Stimulated activated naive CD8-positive, alpha-beta T cell treated with anti-CD3 and anti-CD28 coated beads, Interleukin-15, Interleukin-2, amounts not matched to agents 100 ng/mL and 50 ng/mL, for 24 hours (primary cell): ENCODE measurements at regions not wholly inside any gene's neighbourhood (a gene's known extent, or its start where the extent isn't known, plus 50 kb on each side); places are given as distances from the start of the nearest gene placed in this dataset.

Source experiments
- H3K27ac Mint-ChIP-seq: one replicate; pipeline ENCODE4 v1.8.0; 2021; ENCODE audit warnings: mild to moderate bottlenecking, mixed read lengths
- H3K27me3 Mint-ChIP-seq: one replicate; pipeline ENCODE4 v1.8.0; 2021; ENCODE audit warnings: mixed read lengths
- H3K36me3 Mint-ChIP-seq: one replicate; pipeline ENCODE4 v1.8.0; 2021; ENCODE audit warnings: low read depth, mixed read lengths
- H3K4me1 Mint-ChIP-seq: one replicate; pipeline ENCODE4 v1.8.0; 2021; ENCODE audit warnings: low read depth, mixed read lengths
- H3K4me3 Mint-ChIP-seq: one replicate; pipeline ENCODE4 v1.8.0; 2021; ENCODE audit warnings: mild to moderate bottlenecking, mixed read lengths
- H3K9me3 Mint-ChIP-seq: one replicate; pipeline ENCODE4 v1.8.0; 2021; ENCODE audit warnings: mixed read lengths

DNA sequence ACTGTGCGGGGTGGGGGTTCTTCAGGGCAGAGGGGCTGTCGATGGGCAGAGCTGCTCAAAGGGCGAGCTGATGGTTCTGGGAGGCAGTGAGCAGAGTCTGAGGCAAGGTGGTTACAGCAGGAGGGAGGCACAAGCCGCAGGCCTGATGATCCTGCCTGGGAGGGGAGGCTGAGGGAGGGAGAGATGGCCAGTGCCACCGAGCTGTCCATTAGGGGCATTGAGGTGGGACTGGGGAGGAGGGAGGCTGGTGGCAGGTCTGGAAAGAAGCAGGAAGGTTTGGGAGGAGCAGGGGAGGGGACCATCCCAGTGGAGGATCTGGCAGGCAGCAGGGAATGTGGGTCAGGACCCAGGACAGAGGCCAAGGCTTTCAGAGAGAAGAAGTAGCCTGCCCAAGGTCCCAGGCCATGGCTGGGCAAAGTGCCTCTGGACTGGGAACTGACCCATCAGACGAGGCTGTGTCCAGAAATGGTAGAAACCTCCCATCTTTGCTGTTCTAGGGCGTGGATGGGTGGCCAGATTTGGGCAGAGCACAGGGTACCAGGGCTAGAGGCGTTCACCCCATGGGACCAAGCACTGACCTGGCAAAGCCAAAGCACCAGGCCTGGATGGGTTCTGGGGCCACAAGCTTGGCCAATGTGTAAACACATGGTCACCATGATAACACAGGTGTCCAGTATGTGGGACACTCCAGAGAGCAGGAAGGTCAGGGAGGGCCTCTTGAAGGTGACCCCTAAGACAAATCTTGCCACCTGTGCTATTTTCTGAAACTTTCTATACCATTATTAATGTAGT lies 55.5 kb downstream of the INHBB start:
- Mint-ChIP-seq H3K4me1 (no peaks in the 10 kb centered on the region), H3K36me3 (no peaks in the 10 kb centered on the region), H3K27me3 (no peaks in the 10 kb centered on the region), H3K4me3 (no peak overlapping the region), H3K9me3 (peaks cover 2% of the 10 kb centered on the region), H3K27ac (no peak overlapping the region)

DNA sequence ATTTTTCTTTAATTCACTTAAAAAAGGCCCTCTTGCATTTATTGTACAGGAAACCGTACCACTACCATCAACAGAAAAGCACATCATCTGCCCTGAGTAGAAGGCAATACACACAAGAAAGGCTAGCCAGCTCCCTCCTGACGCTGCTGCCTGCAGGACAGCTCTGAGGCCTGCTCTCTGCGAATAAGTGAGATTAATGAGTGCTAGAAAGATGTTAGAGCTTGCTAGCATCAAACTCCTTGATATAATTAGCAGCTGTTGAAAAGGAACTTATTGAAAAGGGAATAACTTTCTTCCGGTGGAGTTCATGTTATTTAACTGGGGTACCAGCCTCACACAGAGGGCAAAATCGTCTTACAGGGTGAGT lies 56.1 kb downstream of the INHBB start:
- Mint-ChIP-seq H3K36me3 (no peaks in the 10 kb centered on the region), H3K27me3 (no peaks in the 10 kb centered on the region), H3K4me3 (no peak overlapping the region), H3K27ac (no peak overlapping the region), H3K9me3 (peaks cover 6% of the 10 kb centered on the region), H3K4me1 (no peaks in the 10 kb centered on the region)

DNA sequence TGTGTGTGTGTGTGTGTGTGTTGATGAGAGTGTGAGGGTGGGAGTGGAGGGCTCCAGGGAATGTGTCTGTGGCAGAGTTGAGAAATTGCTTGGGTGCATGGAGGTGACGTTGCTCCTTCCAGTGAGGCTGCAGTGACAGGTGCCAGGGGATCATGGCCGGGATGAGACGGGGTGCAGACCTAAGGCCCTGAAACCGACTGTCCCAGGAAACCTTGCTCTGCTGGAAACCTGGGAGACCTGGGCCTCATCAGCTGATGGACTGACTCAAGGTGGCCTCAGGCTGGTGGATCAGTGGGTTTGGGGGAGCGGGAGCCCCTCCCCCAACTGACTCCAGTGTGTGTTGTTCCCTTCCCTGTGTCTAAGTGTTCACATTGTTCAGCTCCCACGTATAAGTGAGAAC lies 56.6 kb downstream of the INHBB start:
- Mint-ChIP-seq H3K36me3 (no peaks in the 10 kb centered on the region), H3K9me3 (peaks cover 8% of the 10 kb centered on the region), H3K4me3 (no peak overlapping the region), H3K4me1 (no peaks in the 10 kb centered on the region), H3K27ac (no peak overlapping the region), H3K27me3 (peaks cover 2% of the 10 kb centered on the region)

DNA sequence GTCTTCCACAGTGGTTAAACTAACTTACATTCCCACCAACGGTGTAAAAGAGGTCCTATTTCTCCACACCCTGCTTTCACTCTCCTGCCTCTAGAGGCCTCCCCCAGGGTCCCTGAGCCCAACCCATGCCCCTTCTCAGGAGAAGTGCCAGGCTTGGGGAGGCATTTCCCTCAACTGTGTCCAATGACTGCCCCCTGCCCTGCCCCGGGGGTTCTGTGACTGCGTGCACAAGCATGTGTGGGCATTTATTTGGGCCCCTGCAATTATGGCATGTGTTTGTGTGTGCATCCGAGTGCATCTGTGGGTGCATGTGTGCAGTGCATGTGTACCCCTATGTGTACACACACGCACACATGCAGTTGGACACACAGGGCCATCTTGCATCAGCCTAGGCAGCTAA lies 57.3 kb downstream of the INHBB start:
- no peaks in the 10 kb centered on the region for H3K4me1 Mint-ChIP-seq
- peaks cover 3% of the 10 kb centered on the region for H3K27me3 Mint-ChIP-seq
- H3K4me3 Mint-ChIP-seq, result no peak overlapping the region
- H3K9me3 Mint-ChIP-seq, result peaks cover 11% of the 10 kb centered on the region
- H3K36me3 Mint-ChIP-seq, result no peaks in the 10 kb centered on the region
- no peak overlapping the region for H3K27ac Mint-ChIP-seq

DNA sequence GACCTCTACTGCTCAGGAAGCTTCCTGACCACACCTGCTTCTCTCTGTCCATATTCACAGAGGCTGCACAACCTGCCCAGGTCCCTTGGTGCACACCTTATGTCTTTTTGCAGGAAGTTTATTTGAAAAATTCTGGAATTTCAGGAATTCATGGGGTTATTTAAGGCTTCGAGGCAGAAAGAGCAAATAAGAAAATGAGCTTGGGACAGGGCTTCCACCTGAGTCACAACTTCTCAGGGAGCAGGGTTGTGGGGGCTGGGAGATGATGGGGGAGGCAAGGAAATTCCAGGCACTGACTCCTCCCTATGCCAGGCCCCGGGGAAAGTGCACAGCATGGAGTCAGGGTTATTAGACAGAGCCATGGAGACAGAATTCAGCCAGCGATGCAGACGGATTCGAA lies 57.7 kb downstream of the INHBB start:
- H3K36me3 Mint-ChIP-seq, result no peaks in the 10 kb centered on the region
- H3K4me1 Mint-ChIP-seq, result no peaks in the 10 kb centered on the region
- H3K27ac Mint-ChIP-seq, result no peak overlapping the region
- H3K4me3 Mint-ChIP-seq, result no peak overlapping the region
- H3K27me3 Mint-ChIP-seq, result peaks cover 3% of the 10 kb centered on the region
- H3K9me3 Mint-ChIP-seq, result peaks cover 11% of the 10 kb centered on the region

DNA sequence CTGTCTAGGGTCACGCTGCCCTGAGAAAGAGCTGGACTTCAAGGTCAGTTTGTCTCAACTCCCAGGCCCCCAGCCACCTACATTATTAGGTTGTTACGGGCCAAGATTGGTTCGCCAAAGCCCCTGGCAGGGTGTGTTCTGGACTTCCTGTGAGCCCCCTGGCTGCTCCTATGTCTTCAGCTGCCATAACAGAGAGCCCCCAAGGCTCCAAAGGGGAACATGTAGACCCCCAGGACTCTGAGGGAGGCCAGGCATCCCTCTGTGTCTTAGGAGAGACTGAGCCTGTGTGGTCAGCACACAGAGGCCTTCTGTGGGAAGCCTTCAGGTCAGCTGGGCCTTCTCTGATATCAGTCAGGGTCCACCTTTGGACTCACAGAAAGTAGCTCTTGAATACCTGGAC lies 58.3 kb downstream of the INHBB start:
- Mint-ChIP-seq H3K27me3 (peaks cover 3% of the 10 kb centered on the region), H3K9me3 (peaks cover 11% of the 10 kb centered on the region), H3K4me3 (no peak overlapping the region), H3K4me1 (no peaks in the 10 kb centered on the region), H3K36me3 (no peaks in the 10 kb centered on the region), H3K27ac (no peak overlapping the region)

DNA sequence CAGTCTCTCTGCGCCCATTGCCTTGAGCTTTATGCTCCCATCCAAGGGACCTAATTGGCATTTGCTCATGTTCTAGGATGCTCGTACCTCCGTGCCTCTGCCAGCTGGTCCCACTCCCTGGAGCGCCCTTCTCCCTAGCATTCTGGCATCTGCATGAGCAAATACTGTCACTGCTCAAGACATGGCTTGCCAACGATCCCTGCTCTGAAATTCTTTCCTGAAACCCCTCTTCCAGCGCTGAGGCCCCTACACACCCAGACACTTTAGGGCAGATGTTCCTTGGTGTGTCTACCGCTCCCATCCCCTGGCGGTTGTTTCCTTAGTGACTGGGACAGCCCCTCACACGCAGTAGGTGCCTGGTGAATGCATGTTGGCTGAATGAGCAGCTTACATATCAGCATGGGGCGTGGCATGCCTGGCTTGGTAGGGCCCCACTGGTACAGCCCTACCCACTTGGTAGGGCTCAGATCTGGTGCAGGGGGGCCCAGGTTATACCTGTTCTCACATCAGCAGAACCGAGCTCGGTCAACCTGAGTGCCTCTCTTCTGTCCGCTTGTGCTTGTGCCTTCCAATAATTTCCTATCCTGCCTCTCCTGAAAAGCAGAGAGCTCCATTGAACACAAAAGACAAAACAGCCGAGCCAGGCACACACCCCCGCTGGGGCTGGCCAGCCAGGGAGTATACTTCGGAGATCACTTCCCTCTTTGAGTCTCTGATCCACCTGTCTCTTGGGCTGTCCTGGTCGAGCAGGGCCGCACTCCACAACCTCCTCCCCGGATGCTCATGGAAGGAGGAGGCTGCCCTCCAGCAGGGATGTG lies 59.2 kb downstream of the INHBB start:
- H3K36me3 Mint-ChIP-seq, result no peaks in the 10 kb centered on the region
- H3K4me3 Mint-ChIP-seq, result no peak overlapping the region
- H3K9me3 Mint-ChIP-seq, result peaks cover 11% of the 10 kb centered on the region
- H3K27ac Mint-ChIP-seq, result no peak overlapping the region
- no peaks in the 10 kb centered on the region for H3K4me1 Mint-ChIP-seq
- peaks cover 3% of the 10 kb centered on the region for H3K27me3 Mint-ChIP-seq

DNA sequence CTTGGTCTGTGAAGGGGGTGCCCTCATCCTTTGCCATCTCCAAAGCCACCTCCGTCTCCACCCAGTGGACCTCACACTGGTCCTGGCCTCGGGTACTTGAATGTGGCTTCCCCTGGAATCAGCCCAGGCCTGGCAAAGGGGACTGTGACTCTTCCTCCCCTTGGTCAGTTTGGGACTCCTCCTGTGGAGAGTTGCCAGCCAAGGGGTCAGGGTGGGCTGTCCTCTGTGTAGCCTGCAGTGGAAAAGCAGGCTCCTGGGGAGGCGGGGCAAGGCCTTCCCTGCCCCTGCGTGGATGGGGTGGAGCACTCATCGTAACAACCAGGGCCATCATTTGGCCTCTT lies 59.8 kb downstream of the INHBB start:
- Mint-ChIP-seq H3K9me3 (peaks cover 11% of the 10 kb centered on the region), H3K27ac (no peak overlapping the region)

DNA sequence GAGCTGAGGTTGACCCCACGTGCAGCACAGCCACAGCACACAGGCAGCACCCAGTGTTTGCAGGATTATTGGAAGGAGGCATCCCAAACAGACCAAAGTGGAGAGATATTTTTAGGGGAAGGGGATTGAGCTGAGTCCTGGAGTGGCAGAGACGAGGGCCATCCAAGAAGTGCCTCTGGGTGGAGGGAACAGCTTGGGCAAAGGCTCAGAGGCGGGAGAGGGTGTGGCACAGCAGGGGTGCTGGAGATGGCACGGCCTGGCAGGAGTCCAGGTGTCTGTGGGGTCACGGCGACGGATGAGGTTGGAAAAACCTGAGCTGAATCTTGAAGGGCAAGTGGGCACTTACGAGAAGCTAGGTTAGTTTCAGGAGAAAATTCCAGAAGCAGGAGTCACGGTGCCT lies 60.6 kb downstream of the INHBB start:
- H3K4me3 Mint-ChIP-seq, result no peak overlapping the region
- H3K9me3 Mint-ChIP-seq, result peaks cover 16% of the 10 kb centered on the region
- H3K27ac Mint-ChIP-seq, result no peak overlapping the region
- no peaks in the 10 kb centered on the region for H3K36me3 Mint-ChIP-seq
- H3K4me1 Mint-ChIP-seq, result no peaks in the 10 kb centered on the region
- peaks cover 3% of the 10 kb centered on the region for H3K27me3 Mint-ChIP-seq

More for the DNA sequence above, 59.8 kb downstream of the INHBB start:
- H3K27me3 Mint-ChIP-seq, result peaks cover 3% of the 10 kb centered on the region
- no peak overlapping the region for H3K4me3 Mint-ChIP-seq
- no peaks in the 10 kb centered on the region for H3K4me1 Mint-ChIP-seq
- no peaks in the 10 kb centered on the region for H3K36me3 Mint-ChIP-seq

DNA sequence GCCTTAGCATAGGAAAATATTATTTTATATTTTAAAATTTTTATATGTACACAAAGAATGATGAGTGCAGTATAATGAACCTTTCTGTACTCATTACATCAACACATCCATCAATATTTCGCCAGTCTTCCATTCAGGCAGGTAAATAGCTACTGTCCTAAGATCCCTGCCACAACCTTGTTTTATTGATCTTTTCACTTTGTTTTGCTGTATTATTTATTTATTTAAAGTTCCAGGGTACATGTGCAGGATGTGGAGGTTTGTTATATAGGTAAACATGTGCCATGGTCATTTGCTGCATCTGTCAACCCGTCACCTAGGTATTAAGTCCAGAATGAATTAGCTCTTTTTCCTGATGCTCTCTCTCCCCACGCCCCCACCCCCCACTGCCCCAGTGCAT lies 64.6 kb downstream of the INHBB start:
- Mint-ChIP-seq H3K27ac (no peak overlapping the region), H3K9me3 (peaks cover 16% of the 10 kb centered on the region), H3K36me3 (no peaks in the 10 kb centered on the region), H3K27me3 (peaks cover 6% of the 10 kb centered on the region), H3K4me1 (no peaks in the 10 kb centered on the region), H3K4me3 (no peak overlapping the region)

DNA sequence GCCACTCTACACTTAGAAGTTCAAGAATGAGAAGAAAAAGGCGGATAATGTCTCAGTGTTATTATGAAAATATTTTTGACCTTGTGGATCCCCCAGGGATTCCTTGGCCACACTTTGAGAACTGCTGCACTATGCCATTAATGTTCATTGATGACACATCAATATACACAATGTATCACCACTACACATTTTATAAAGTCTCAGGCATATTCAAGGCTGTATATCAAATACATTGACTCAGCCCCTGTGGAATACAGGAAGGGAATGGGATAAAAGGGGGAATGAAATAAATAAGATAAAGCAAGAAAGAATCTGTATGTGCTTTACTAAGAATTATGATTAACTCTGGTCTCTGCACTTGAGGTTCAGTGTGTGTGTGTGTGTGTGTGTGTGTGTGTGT lies 69.1 kb downstream of the INHBB start:
- H3K4me1 Mint-ChIP-seq, result no peaks in the 10 kb centered on the region
- peaks cover 4% of the 10 kb centered on the region for H3K9me3 Mint-ChIP-seq
- no peak overlapping the region for H3K4me3 Mint-ChIP-seq
- H3K27me3 Mint-ChIP-seq, result peaks cover 8% of the 10 kb centered on the region
- no peaks in the 10 kb centered on the region for H3K36me3 Mint-ChIP-seq
- H3K27ac Mint-ChIP-seq, result no peak overlapping the region

DNA sequence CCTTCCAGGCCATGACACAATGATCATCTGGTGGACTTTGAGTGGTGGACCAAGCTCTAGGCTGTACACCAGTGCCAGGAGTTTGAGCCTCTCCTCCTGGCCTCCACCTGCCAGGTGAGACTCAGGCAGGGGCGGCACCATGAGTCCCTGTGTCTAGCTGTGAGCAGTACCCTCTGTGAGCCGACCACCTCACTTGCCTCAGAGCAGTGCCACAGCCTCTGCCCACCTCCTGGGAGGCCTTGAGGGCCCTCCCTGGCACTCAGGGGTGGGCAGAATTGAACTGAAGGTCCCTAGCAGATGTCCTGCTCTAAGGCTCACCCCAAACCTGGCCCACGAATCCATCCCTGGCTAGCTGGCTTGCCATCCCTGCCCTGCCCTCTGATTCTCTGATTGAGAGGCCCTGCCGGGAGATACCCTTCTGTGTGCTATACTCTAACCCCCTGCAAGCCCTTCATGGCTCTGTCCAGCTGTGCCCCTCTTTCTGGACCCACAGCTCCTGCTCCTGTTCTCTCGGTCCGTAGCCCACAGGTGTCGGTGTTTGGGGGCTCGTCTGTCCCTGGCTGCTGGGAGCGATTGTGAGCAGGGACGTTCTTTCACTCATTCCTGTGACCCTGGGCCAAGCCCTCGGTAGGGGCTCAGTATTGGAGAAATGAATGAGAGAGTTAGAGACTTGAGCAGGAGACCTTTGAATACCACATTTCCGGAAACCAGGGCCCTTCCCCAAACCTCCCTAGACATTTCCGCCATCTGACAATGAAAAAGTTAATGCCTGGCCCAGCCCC lies 70.0 kb downstream of the INHBB start:
- no peaks in the 10 kb centered on the region for H3K4me1 Mint-ChIP-seq
- H3K4me3 Mint-ChIP-seq, result no peak overlapping the region
- H3K36me3 Mint-ChIP-seq, result no peaks in the 10 kb centered on the region
- no peak overlapping the region for H3K27ac Mint-ChIP-seq
- peaks cover 4% of the 10 kb centered on the region for H3K9me3 Mint-ChIP-seq
- peaks cover 12% of the 10 kb centered on the region for H3K27me3 Mint-ChIP-seq

DNA sequence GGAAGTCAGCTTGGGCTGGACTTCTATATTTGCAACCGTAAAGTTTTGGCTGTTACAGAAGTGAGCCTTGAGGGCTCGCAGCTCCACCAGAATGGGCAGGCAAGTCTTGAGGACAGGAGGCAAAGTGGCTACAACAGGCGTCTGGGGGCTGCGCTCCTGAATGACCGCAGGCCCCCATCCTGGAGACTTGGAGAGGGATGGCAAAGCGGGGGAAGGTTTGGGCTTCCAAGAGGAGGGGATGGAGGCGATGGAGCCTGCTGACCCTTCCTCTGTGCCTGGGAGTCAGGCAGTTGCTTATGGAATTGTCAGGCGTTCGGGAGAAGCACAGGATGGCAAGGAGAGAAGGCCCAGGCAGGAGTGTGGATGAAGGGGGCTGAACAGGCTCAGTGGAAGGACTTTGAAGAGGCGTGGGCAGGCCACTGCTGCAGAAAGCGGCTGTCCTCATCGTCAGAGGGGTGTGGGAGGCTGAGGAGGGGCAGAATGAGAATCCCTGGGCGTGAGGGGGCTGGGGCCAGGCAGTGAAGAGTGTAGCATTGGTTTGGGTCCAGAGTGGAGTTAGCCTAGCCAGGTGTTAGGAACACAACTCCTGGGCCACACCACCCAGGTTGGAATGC lies 72.3 kb downstream of the INHBB start:
- H3K4me1 Mint-ChIP-seq, result no peaks in the 10 kb centered on the region
- H3K36me3 Mint-ChIP-seq, result no peaks in the 10 kb centered on the region
- H3K27me3 Mint-ChIP-seq, result peaks cover 19% of the 10 kb centered on the region
- no peaks in the 10 kb centered on the region for H3K9me3 Mint-ChIP-seq
- no peak overlapping the region for H3K4me3 Mint-ChIP-seq
- no peak overlapping the region for H3K27ac Mint-ChIP-seq

DNA sequence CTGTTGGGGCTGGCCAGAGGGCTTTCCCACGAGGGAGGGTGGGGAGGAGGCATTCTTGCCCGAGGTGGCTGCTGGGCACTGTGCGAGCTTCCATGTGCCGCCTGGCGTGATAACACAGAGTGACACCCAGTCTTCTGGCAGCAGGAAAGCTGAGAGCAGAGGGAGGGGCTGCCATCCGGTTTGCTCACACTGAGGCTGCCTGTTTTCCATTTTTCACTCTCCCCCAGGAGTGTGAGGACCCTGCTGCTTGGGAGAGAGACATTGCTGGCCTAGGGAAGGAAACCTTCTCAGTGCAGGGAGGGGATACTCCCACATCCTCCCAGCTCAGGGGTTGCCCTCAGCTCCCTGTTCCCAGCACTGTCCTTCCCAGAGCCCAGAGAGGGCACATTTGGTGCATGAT lies 73.1 kb downstream of the INHBB start:
- H3K4me3 Mint-ChIP-seq, result no peak overlapping the region
- no peaks in the 10 kb centered on the region for H3K9me3 Mint-ChIP-seq
- H3K36me3 Mint-ChIP-seq, result no peaks in the 10 kb centered on the region
- H3K27ac Mint-ChIP-seq, result no peak overlapping the region
- no peaks in the 10 kb centered on the region for H3K4me1 Mint-ChIP-seq
- peaks cover 21% of the 10 kb centered on the region for H3K27me3 Mint-ChIP-seq

DNA sequence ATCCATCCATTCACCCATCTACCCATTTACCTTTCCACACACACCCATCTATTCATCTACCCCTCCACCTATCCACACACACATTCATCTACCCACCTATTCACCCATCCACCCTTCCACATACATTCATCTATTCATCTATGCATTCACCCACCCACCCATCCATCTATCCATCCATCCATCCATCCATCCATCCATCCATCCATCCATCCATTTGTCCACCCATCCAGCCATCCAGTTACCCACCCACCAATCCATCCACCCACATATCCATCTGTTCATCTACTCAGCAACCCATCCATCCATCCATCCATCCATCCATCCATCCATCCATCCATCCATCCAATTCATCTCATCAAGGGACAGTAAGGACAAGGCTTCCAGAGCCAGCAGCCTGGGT lies 74.0 kb downstream of the INHBB start:
- no peak overlapping the region for H3K27ac Mint-ChIP-seq
- H3K4me1 Mint-ChIP-seq, result no peaks in the 10 kb centered on the region
- no peak overlapping the region for H3K4me3 Mint-ChIP-seq
- H3K9me3 Mint-ChIP-seq, result no peaks in the 10 kb centered on the region
- no peaks in the 10 kb centered on the region for H3K36me3 Mint-ChIP-seq
- H3K27me3 Mint-ChIP-seq, result peaks cover 20% of the 10 kb centered on the region
